ENCODE measurements at regions not wholly inside any gene's neighbourhood (a gene's known extent, or its start where the extent isn't known, plus 50 kb on each side); places are given as distances from the start of the nearest gene placed in this dataset.

DNA sequence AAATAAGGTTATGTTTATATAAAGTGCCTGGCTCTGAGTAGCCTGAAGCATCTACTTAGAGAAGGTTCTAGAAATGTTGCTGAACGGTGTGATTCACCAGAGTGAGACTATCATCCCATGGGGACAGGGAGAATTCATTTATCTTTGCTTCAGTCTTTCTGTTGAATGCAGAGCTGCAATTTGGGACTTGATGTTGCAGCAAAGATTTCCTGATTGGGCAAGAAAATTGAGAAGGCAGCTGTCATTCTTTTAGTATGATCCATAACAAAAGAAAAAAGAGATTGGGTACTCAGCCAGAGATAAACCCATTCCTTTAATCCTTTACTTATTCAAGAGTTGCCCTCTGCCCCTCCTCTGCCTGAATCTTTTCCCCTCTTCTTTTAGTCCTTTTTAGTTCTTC is 456.3 kb upstream of the WWC1 start:
- no peaks in the 10 kb centered on the region for H3K27me3 ChIP-seq (ENCODE audit: insufficient read depth, low read length)
- no peaks in the 10 kb centered on the region for H3K9me3 ChIP-seq (ENCODE audit: low read depth, low read length)
- H3K79me2 ChIP-seq (ENCODE audit: insufficient read depth, low read length) = no peaks in the 10 kb centered on the region
- H2AFZ ChIP-seq (ENCODE audit: low read length) = peak overlapping the region; percentile 32
- no peak overlapping the region for H3K27ac ChIP-seq (ENCODE audit: low read depth, low read length)
- H3K4me3 ChIP-seq (ENCODE audit: insufficient read depth, low read length) = no peak overlapping the region
- H3K36me3 ChIP-seq (ENCODE audit: insufficient read depth, low read length) = no peaks in the 10 kb centered on the region
- H3K4me1 ChIP-seq (ENCODE audit: insufficient read depth, low read length) = no peaks in the 10 kb centered on the region
- peak; percentile 19 for DNase-seq (ENCODE audit: insufficient read length, low spot score, missing footprints)
- TF ChIP-seq, protein P1, sequence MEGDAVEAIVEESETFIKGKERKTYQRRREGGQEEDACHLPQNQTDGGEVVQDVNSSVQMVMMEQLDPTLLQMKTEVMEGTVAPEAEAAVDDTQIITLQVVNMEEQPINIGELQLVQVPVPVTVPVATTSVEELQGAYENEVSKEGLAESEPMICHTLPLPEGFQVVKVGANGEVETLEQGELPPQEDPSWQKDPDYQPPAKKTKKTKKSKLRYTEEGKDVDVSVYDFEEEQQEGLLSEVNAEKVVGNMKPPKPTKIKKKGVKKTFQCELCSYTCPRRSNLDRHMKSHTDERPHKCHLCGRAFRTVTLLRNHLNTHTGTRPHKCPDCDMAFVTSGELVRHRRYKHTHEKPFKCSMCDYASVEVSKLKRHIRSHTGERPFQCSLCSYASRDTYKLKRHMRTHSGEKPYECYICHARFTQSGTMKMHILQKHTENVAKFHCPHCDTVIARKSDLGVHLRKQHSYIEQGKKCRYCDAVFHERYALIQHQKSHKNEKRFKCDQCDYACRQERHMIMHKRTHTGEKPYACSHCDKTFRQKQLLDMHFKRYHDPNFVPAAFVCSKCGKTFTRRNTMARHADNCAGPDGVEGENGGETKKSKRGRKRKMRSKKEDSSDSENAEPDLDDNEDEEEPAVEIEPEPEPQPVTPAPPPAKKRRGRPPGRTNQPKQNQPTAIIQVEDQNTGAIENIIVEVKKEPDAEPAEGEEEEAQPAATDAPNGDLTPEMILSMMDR (IDR thresholded peaks at IDR 0.05; ENCODE audit: extremely low read depth, low read depth, low read length) = no peak
- H4K20me1 ChIP-seq (ENCODE audit: insufficient read depth, low read length) = no peaks in the 10 kb centered on the region
- no peak overlapping the region for H3K4me2 ChIP-seq (ENCODE audit: insufficient read depth, low read length)

DNA sequence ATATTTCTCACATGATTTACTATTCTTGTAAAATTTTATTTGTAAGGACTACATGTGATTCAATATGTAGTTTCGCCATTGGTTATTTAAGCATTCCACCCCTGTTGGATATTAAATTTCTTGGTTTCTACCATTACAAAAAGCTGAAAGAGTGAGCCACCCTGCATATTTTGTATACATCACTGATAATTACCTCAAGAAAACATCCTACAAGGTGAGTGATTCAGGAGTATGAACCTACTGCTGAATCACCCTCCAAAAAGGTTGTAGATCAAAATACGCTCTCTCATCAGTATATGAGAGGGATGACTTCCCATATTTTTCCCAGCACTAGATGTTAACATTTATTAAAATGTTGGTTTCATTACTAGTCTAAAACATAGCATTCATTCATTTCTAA is 454.3 kb upstream of the WWC1 start:
- Histone ChIP-seq H2AFZ (ENCODE audit: low read length) (no peak overlapping the region), H3K36me3 (ENCODE audit: insufficient read depth, low read length) (no peaks in the 10 kb centered on the region), H3K27me3 (ENCODE audit: insufficient read depth, low read length) (no peaks in the 10 kb centered on the region), H3K9me3 (ENCODE audit: low read depth, low read length) (no peaks in the 10 kb centered on the region), H4K20me1 (ENCODE audit: insufficient read depth, low read length) (no peaks in the 10 kb centered on the region), H3K79me2 (ENCODE audit: insufficient read depth, low read length) (no peaks in the 10 kb centered on the region), H3K4me1 (ENCODE audit: insufficient read depth, low read length) (no peaks in the 10 kb centered on the region), H3K4me2 (ENCODE audit: insufficient read depth, low read length) (no peak overlapping the region), H3K27ac (ENCODE audit: low read depth, low read length) (no peak overlapping the region), H3K4me3 (ENCODE audit: insufficient read depth, low read length) (no peak overlapping the region)
- TF ChIP-seq, protein P1 (IDR thresholded peaks at IDR 0.05; ENCODE audit: extremely low read depth, low read depth, low read length) = no peak
- DNase-seq (ENCODE audit: insufficient read length, low spot score, missing footprints) = peak; percentile 22

DNA sequence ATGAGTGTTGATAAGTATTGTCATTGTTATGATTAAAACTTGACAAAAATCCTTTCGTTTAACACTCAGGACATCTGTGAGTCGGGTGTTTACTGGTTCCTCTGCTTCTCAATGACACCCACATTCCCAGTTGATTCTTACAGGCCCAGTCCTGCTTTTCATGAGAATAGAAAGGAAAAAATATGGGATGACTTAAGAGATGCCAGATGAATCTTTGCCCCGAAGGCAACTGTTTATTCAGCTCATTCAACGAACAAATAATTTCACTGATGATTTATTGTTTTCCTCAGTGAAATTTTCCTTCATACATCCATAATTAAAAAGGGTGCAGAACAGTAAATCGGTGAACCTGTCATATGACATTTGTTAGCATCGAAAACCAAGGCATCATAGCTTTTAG is 452.4 kb upstream of the WWC1 start:
- Histone ChIP-seq H3K27me3 (ENCODE audit: insufficient read depth, low read length) (no peaks in the 10 kb centered on the region), H4K20me1 (ENCODE audit: insufficient read depth, low read length) (no peaks in the 10 kb centered on the region), H3K4me1 (ENCODE audit: insufficient read depth, low read length) (no peaks in the 10 kb centered on the region), H3K4me2 (ENCODE audit: insufficient read depth, low read length) (no peak overlapping the region), H3K36me3 (ENCODE audit: insufficient read depth, low read length) (no peaks in the 10 kb centered on the region), H3K79me2 (ENCODE audit: insufficient read depth, low read length) (no peaks in the 10 kb centered on the region), H3K9me3 (ENCODE audit: low read depth, low read length) (no peaks in the 10 kb centered on the region), H2AFZ (ENCODE audit: low read length) (no peak overlapping the region), H3K27ac (ENCODE audit: low read depth, low read length) (no peak overlapping the region), H3K4me3 (ENCODE audit: insufficient read depth, low read length) (no peak overlapping the region)
- TF ChIP-seq, protein P1 (IDR thresholded peaks at IDR 0.05; ENCODE audit: extremely low read depth, low read depth, low read length) = no peak
- DNase-seq (ENCODE audit: insufficient read length, low spot score, missing footprints) = no peak

DNA sequence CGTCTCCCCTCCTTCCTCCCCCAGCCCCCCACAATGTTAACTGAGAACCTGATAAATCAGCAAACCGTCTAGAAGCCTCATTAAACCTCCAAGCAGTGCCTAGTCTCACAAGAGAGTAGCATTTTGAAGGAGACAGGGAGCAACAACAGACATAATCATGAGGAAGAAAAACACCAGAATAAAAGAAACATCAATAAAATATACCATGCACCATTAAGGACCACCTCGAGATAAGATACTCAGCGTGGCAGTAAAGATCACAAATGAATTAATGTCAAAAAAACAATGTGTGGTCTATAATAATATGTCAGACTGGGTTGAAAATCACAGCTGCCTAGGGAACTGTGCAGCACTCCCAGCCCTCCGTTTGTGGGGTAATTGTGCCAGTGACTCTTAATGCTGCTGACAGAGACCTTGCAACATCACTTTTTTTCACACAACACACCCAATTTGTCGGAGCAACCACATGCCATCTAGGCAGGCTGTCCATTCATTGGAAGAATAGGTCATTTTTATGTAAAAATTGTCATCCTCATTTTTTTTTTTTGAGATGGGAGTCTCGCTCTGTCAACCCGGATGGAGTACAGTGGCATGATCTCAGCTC is 450.8 kb upstream of the WWC1 start:
- no peaks in the 10 kb centered on the region for H3K4me1 ChIP-seq (ENCODE audit: insufficient read depth, low read length)
- H2AFZ ChIP-seq (ENCODE audit: low read length) = no peak overlapping the region
- no peaks in the 10 kb centered on the region for H3K27me3 ChIP-seq (ENCODE audit: insufficient read depth, low read length)
- H3K27ac ChIP-seq (ENCODE audit: low read depth, low read length) = no peak overlapping the region
- no peak for DNase-seq (ENCODE audit: insufficient read length, low spot score, missing footprints)
- H3K36me3 ChIP-seq (ENCODE audit: insufficient read depth, low read length) = no peaks in the 10 kb centered on the region
- TF ChIP-seq, protein P1 (IDR thresholded peaks at IDR 0.05; ENCODE audit: extremely low read depth, low read depth, low read length) = no peak
- H3K79me2 ChIP-seq (ENCODE audit: insufficient read depth, low read length) = no peaks in the 10 kb centered on the region
- H3K9me3 ChIP-seq (ENCODE audit: low read depth, low read length) = no peaks in the 10 kb centered on the region
- no peak overlapping the region for H3K4me2 ChIP-seq (ENCODE audit: insufficient read depth, low read length)
- no peaks in the 10 kb centered on the region for H4K20me1 ChIP-seq (ENCODE audit: insufficient read depth, low read length)
- no peak overlapping the region for H3K4me3 ChIP-seq (ENCODE audit: insufficient read depth, low read length)
